ENCODE measurements at regions not wholly inside any gene's neighbourhood (a gene's known extent, or its start where the extent isn't known, plus 50 kb on each side); places are given as distances from the start of the nearest gene placed in this dataset.

DNA sequence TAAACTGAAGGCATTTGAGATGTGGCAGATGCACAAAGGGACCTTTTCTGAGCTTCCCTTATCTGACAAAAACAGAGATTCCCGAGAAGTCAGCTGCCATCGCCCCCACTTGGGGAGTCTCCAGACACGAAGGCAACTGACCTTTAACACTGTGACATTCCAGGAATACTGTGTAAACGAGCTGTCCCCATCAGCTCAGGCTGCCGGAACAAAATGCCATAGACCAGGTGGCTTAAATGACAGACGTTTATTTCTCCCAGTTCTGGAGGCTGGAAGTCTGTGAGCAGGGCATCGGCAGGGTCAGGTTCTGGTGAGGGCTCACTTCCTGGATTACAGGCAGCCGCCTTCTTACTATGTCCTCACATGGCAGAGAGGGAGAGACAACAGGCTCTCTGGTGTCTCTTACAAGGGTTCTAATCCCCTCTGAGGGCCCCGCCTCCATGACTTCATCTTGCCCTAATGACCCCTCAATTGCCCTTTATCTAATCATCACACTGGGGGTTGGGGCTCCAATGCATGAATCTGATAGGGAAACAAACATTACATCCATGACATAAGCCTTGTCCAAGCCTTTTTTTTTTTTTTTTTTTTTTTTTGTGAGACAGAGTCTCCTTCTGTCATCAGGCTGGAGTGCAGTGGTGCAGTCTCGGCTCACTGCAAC lies 178.5 kb upstream of the RPL38 start:
- Histone ChIP-seq H4K91ac (replicated peaks; ENCODE audit: insufficient read length, low read length) (no peak overlapping the region), H3K27ac (ENCODE audit: low read depth, low read length) (no peak overlapping the region), H3K18ac (ENCODE audit: extremely low read depth, low read length) (no peak overlapping the region), H3K4me3 (ENCODE audit: extremely low read depth in 1 of 4, insufficient read depth in 2 of 4, low read depth in 3 of 4, low read length in 4 of 4) (no peak overlapping the region), H3K79me2 (ENCODE audit: control insufficient read depth in 1 of 2, insufficient read depth in 2 of 2, low read length in 2 of 2) (no peaks in the 10 kb centered on the region), H3K56ac (replicated peaks; ENCODE audit: insufficient read length, low read depth, low read length) (no peak overlapping the region), H3K4me1 (replicated peaks in 1 of 4; ENCODE audit: control insufficient read depth in 3 of 4, insufficient read depth in 4 of 4, low read length in 3 of 4) (peaks cover 0 to 3% (median 0%) of the 10 kb centered on the region in 4 experiments; a peak in 1 of 7 replicates), H3K23ac (ENCODE audit: insufficient read length) (no peak overlapping the region), H3K27me3 (replicated peaks in 1 of 4; ENCODE audit: control insufficient read depth in 3 of 4, extremely low read depth in 1 of 4, insufficient read depth in 3 of 4, low read length in 3 of 4) (no peaks in the 10 kb centered on the region), H2BK5ac (ENCODE audit: low read depth, low read length) (no peak overlapping the region), H2BK120ac (replicated peaks; ENCODE audit: low read depth, low read length) (no peak overlapping the region), H4K8ac (ENCODE audit: extremely low read depth, insufficient read depth, low read length) (no peak overlapping the region), H3K4ac (replicated peaks; ENCODE audit: insufficient read length, low read depth, low read length) (no peak overlapping the region), H2AK5ac (ENCODE audit: low read depth, low read length) (no peak overlapping the region), H3K23me2 (ENCODE audit: low read depth, low read length) (no peaks in the 10 kb centered on the region), H3K79me1 (ENCODE audit: low read depth, low read length) (no peaks in the 10 kb centered on the region), H3K14ac (ENCODE audit: insufficient read length) (no peak overlapping the region), H2BK20ac (ENCODE audit: low read length) (no peak overlapping the region), H3K4me2 (ENCODE audit: insufficient read depth in 1 of 2, low read depth in 2 of 2, low read length in 2 of 2) (no peak overlapping the region), H4K20me1 (replicated peaks in 1 of 2; ENCODE audit: control insufficient read depth in 1 of 2, insufficient read depth in 2 of 2, low read length in 2 of 2) (no peaks in the 10 kb centered on the region), H3K9me3 (ENCODE audit: insufficient read depth in 2 of 2, low read depth in 1 of 2, low read length in 1 of 2) (no peaks in the 10 kb centered on the region), H2AFZ (ENCODE audit: low read length) (no peak overlapping the region), H2BK15ac (ENCODE audit: low read length) (no peak overlapping the region), H4K5ac (ENCODE audit: insufficient read length, low read depth, low read length) (no peak overlapping the region), H3K36me3 (ENCODE audit: control insufficient read depth in 2 of 4, insufficient read depth in 4 of 4, low read length in 3 of 4) (no peaks in the 10 kb centered on the region), H3K9ac (replicated peaks in 1 of 4; ENCODE audit: extremely low read depth in 1 of 4, low read depth in 3 of 4, low read length in 3 of 4) (no peak overlapping the region), H2BK12ac (ENCODE audit: low read depth, low read length) (no peak overlapping the region)
- ChIA-PET CTCF (ENCODE audit: partially characterized antibody) (interaction anchor here (0.6 to 1.6 kb wide), 3 partner anchors 11 to 61 kb away, joined by 3 to 5 read pairs (median 3); no protein-coding TSS in a partner anchor), POLR2A (ENCODE audit: partially characterized antibody) (interaction anchor here (1.1 kb wide), 1 partner anchor 31 kb away, joined by 3 read pairs; no protein-coding TSS in a partner anchor)
- DNase-seq (ENCODE audit: low read depth in 1 of 2, low spot score in 2 of 2) (no peak), FAIRE-seq (no peak)
- no peak for TF ChIP-seq SP2 (IDR thresholded peaks at IDR 0.05; ENCODE audit: low read length)
- TF ChIP-seq KDM1A (IDR thresholded peaks at IDR 0.05; ENCODE audit: borderline replicate concordance, low read length): no peak
- no peak for TF ChIP-seq GABPA (IDR thresholded peaks at IDR 0.05; ENCODE audit: borderline replicate concordance, insufficient read depth, low read length)
- WGBS, 2 experiments (ENCODE audit: extremely low coverage in 1 of 2, insufficient coverage in 1 of 2, insufficient read length in 1 of 2, insufficient replicate concordance in 2 of 2, low coverage in 1 of 2, low lambda C conversion rate in 2 of 2, missing lambda C conversion rate in 1 of 2): 78% methylated on average over 10 of the region's 10 CpGs; no CpG with 5 or more reads in 1 of the 2 experiments
